Psoas muscle (tissue), 7 donors: ENCODE measurements at regions not wholly inside any gene's neighbourhood (a gene's known extent, or its start where the extent isn't known, plus 50 kb on each side); places are given as distances from the start of the nearest gene placed in this dataset.

Source experiments
- ATAC-seq, 4 donors: fragments of 200-7000 bp; cut with Tn5 transposase; one replicate each; pipeline ENCODE4 v1.9.1; 2020; ENCODE audit warnings: moderate library complexity in 3 of 4, mild to moderate bottlenecking in 2 of 4
- DNase-seq, 2 donors: peaks; one replicate each; pipeline ENCODE4 v3.0.0-alpha.2; 2020
- H3K27ac ChIP-seq: fragments of 200-600 bp; one replicate; pipeline ENCODE4 v1.8.0; 2022
- H3K27me3 ChIP-seq, 3 donors: fragments of 200-600 bp in 1 of 3; one replicate each; pipeline versions ENCODE4 v1.6.1 to v1.8.0; 2013 to 2022; ENCODE audit warnings: low read length in 2 of 3, mild to moderate bottlenecking in 2 of 3, moderate library complexity in 1 of 3; ENCODE audit not compliant: insufficient read depth in 3 of 3
- H3K36me3 ChIP-seq, 2 donors: fragments of 200-600 bp in 1 of 2; one replicate each; pipeline versions ENCODE4 v1.6.1 to v1.8.0; 2013 to 2022; ENCODE audit warnings: low read depth in 1 of 2, mild to moderate bottlenecking in 1 of 2, moderate library complexity in 1 of 2; ENCODE audit not compliant: insufficient read depth in 1 of 2
- H3K4me1 ChIP-seq: fragments of 200-600 bp; one replicate; pipeline ENCODE4 v1.8.0; 2022
- H3K4me3 ChIP-seq: fragments of 200-600 bp; one replicate; pipeline ENCODE4 v1.8.0; 2022; ENCODE audit warnings: mild to moderate bottlenecking
- H3K9me3 ChIP-seq: fragments of 200-600 bp; one replicate; pipeline ENCODE4 v1.8.0; 2022
- CTCF ChIP-seq: fragments of 200-600 bp; IDR thresholded peaks from one replicate; pipeline ENCODE4 v1.8.0; 2022; ENCODE audit warnings: antibody characterized with exemption
- WGBS, 3 donors: extraction: QIAGEN DNeasy Blood & Tissue Kit; methylation state at CpG; one replicate each; pipeline versions ENCODE4 v1.1.6 to v1.1.7; 2013; 5-methylcytosine and 5-hydroxymethylcytosine counted together
- intact Hi-C, 2 donors: fragments of 100-400 bp; cut with DNase I; formaldehyde crosslinking; loops; one replicate each; pipeline versions ENCODE4 v1.11.0 to v1.14.2; 2022
- donor health status: healthy with polysubstance abuse.
- donor health status: DM: no; HTN: no; CAD: no; lungs with moderate emphysema.
- donor health status: Bipolar disorder and iron deficiency.
- donor health status: healthy.
- donor health status: DM: yes; HTN: yes; CAD: no.
- donor health status: DM: no; HTN: no; CAD: no.
- donor health status: DM: yes; HTN: yes; CAD: no.

- DNase-seq: no peak
These were observed 206.9 kb downstream of the RPLP1 start for GRCh38 chr15:69659454-69660050.

GRCh38 chr15:69660114-69660513 is 207.5 kb downstream of the RPLP1 start:
- H3K27ac ChIP-seq: no peak overlapping the region
- H3K9me3 ChIP-seq: no peaks in the 10 kb centered on the region
- WGBS, 3 donors: 87 to 95% (median 91%) methylated on average over 2 of the region's 2 CpGs
- DNase-seq (no peak), ATAC-seq (no peak)
- intact Hi-C loops: no loop called here
- H3K27me3 ChIP-seq: peaks cover 0 to 10% (median 0%) of the 10 kb centered on the region in 3 donors
- no peaks in the 10 kb centered on the region for H3K36me3 ChIP-seq
- H3K4me1 ChIP-seq: no peaks in the 10 kb centered on the region
- no peak overlapping the region for H3K4me3 ChIP-seq
- TF ChIP-seq CTCF: no peak

More at GRCh38 chr15:69659454-69660050, 206.9 kb downstream of the RPLP1 start:
- Histone ChIP-seq H3K4me1 (no peaks in the 10 kb centered on the region), H3K9me3 (no peaks in the 10 kb centered on the region), H3K4me3 (no peak overlapping the region), H3K36me3 (no peaks in the 10 kb centered on the region), H3K27me3 (peaks cover 0 to 10% (median 0%) of the 10 kb centered on the region in 3 donors), H3K27ac (no peak overlapping the region)
- 90 to 96% (median 91%) methylated on average over 5 of the region's 5 CpGs for WGBS, 3 donors
- ATAC-seq: no peak
- intact Hi-C loops: no loop called here
- TF ChIP-seq CTCF: no peak

GRCh38 chr15:69660658-69661405 is 208.2 kb downstream of the RPLP1 start:
- H3K27me3 ChIP-seq: peaks cover 0 to 10% (median 0%) of the 10 kb centered on the region in 3 donors

GRCh38 chr15:69661446-69661845 is 208.8 kb downstream of the RPLP1 start:
- peaks cover 0 to 10% (median 0%) of the 10 kb centered on the region in 3 donors for H3K27me3 ChIP-seq
- intact Hi-C loops: no loop called here

More at GRCh38 chr15:69660658-69661405, 208.2 kb downstream of the RPLP1 start:
- Histone ChIP-seq H3K9me3 (no peaks in the 10 kb centered on the region), H3K4me3 (no peak overlapping the region), H3K27ac (no peak overlapping the region), H3K36me3 (no peaks in the 10 kb centered on the region), H3K4me1 (no peaks in the 10 kb centered on the region)
- no peak for TF ChIP-seq CTCF
- DNase-seq (no peak), ATAC-seq (no peak)
- WGBS, 3 donors: 74 to 82% (median 75%) methylated on average over 7 of the region's 7 CpGs
- intact Hi-C loops: no loop called here

More at GRCh38 chr15:69661446-69661845, 208.8 kb downstream of the RPLP1 start:
- Histone ChIP-seq H3K4me1 (no peaks in the 10 kb centered on the region), H3K36me3 (no peaks in the 10 kb centered on the region), H3K4me3 (no peak overlapping the region), H3K9me3 (no peaks in the 10 kb centered on the region), H3K27ac (no peak overlapping the region)
- DNase-seq (no peak), ATAC-seq (no peak)
- TF ChIP-seq CTCF: no peak
- WGBS, 3 donors: 81 to 84% (median 81%) methylated on average over 6 of the region's 6 CpGs
